ENCODE measurements at regions not wholly inside any gene's neighbourhood (a gene's known extent, or its start where the extent isn't known, plus 50 kb on each side); places are given as distances from the start of the nearest gene placed in this dataset.

DNA sequence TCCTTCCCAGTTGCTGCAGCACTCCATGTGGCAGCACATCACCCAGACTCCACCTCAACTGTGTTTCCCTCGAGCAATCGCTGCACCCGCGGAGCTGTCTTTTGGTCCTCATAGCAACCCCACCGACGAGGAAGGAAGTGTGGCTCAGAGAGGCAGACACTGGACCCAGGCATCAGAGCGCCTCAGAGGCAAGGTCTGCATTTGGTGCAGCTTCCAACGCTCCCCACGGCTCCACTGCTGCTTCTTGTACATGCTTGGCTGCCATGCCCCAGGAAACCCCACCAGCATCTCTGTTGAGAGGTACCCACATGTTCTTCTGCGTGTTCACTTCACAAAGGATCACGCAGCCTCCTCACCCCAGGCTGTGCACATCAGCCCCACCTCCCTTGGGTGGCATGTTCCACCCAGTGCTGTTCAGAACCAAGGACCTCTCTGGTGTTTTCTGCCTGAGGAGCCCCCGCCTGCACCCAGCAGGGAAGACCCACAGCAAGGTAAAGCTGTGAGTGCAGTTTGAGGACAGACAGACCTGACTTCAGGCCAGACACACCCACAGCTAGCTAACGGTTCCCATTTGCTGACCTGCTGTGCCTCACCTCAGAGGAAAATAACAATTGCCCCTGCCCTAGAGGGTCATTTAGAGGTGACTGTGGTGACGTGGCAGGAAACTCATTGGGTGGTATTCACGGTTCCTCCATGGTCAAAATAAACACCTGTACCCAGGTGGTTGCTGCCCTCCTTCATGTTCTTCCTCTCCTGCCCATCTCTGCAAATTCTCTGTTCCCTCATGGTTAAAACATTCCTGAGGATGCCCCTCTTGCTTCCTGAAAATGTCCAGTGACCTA is 326.3 kb upstream of the MYT1L start:
- TF ChIP-seq CTCF (IDR thresholded peaks at IDR 0.05; ENCODE audit: low read depth, low read length, missing input control) (no peak), RXRA (IDR thresholded peaks at IDR 0.05) (no peak), YY1 (IDR thresholded peaks at IDR 0.05) (no peak), REST (IDR thresholded peaks at IDR 0.05) (no peak), RAD21 (IDR thresholded peaks at IDR 0.05) (no peak), GABPA (IDR thresholded peaks at IDR 0.05 in 1 of 2, conservative IDR thresholded peaks at IDR 0.05 in 1 of 2) (no peak), TAF1 (conservative IDR thresholded peaks at IDR 0.05) (no peak), JUND (IDR thresholded peaks at IDR 0.05) (no peak), EGR1 (IDR thresholded peaks at IDR 0.05; ENCODE audit: low read depth in 2 of 2) (no peak), SP1 (IDR thresholded peaks at IDR 0.05) (no peak), HNF4G (IDR thresholded peaks at IDR 0.05) (no peak)
- TF ChIP-seq, protein P1, sequence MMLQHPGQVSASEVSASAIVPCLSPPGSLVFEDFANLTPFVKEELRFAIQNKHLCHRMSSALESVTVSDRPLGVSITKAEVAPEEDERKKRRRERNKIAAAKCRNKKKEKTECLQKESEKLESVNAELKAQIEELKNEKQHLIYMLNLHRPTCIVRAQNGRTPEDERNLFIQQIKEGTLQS (IDR thresholded peaks at IDR 0.05), result no peak
- TF ChIP-seq, protein P2, sequence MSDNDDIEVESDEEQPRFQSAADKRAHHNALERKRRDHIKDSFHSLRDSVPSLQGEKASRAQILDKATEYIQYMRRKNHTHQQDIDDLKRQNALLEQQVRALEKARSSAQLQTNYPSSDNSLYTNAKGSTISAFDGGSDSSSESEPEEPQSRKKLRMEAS (IDR thresholded peaks at IDR 0.05), result no peak
- TF ChIP-seq, protein P3, sequence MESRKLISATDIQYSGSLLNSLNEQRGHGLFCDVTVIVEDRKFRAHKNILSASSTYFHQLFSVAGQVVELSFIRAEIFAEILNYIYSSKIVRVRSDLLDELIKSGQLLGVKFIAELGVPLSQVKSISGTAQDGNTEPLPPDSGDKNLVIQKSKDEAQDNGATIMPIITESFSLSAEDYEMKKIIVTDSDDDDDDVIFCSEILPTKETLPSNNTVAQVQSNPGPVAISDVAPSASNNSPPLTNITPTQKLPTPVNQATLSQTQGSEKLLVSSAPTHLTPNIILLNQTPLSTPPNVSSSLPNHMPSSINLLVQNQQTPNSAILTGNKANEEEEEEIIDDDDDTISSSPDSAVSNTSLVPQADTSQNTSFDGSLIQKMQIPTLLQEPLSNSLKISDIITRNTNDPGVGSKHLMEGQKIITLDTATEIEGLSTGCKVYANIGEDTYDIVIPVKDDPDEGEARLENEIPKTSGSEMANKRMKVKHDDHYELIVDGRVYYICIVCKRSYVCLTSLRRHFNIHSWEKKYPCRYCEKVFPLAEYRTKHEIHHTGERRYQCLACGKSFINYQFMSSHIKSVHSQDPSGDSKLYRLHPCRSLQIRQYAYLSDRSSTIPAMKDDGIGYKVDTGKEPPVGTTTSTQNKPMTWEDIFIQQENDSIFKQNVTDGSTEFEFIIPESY (IDR thresholded peaks at IDR 0.05), result no peak

All from liver (tissue), 3 donors.